HG03103 (cell line): ENCODE measurements at regions not wholly inside any gene's neighbourhood (a gene's known extent, or its start where the extent isn't known, plus 50 kb on each side); places are given as distances from the start of the nearest gene placed in this dataset.
A peak's percentile ranks its signal among the peaks of the same experiment; 100 is the strongest.

ENCODE experiments used
- ATAC-seq: cut with Tn5 transposase; IDR thresholded peaks from one replicate; pipeline ENCODE4 v1.9.1; 2021; ENCODE audit warnings: low read depth; ENCODE audit not compliant: unreplicated experiment

- ATAC-seq: no peak
Measured at GRCh38 chr6:40973304-40973703, 65.7 kb downstream of the UNC5CL start.

DNA sequence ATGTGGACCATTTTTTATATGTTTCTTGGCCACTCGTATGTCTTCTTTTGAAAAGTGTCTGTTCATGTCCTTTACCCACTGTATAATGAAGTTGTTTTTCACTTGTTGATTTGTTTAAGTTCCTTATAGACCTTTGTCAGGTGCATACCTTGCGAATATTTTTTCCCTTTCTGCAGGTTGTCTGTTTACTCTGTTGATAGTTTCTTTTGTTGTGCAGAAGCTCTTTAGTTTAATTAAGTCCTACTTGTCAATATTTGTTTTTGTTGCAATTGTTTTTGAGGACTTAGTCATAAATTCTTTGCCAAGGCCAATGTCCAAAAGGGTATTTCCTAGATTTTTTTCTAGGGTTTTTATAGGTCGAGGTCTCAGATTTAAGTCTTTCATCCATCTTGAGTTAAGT, 66.2 kb downstream of the UNC5CL start:
- no peak for ATAC-seq

DNA sequence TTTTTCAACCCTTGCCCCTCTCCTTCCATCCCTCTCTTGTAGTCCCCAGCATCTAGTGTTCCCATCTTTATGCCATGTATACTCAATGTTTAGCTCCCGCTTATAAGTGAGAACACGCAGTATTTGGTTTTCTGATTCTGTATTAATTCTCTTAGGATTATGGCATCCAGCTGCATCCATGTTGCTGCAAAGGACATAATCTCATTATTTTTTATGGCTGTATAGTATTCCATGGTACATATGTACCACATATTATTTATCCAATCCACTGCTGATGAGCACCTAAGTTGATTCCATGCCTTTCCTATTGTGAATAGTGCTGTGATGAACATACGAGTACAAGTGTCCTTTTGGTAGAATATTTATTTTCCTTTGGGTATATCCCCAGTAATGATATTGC, 66.8 kb downstream of the UNC5CL start:
- ATAC-seq: no peak

DNA sequence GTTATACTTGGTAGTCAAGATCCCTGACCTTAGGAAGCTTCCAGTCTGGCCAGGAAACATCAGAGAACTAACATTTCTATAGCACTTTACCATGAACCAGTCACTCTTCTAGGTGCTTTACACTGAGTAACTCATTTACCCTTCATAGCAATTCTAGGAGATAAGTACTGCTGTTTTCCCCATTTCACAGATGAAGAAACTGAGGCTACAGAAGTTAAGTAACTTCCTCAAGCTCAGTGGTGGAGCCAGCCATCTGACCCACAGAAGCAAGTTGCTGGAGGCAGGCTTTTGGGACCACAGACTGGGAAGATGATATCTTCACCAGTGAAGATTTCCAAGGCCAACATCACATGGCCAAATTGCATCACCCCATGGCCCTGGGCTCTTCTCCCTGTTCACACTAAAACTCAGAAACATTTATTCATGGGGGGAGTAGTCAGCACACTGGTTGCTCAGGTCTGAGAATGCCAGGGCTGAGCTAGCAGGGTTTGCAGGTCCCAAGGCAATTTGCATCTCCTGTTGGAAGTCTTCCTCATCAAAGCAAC, 70.3 kb downstream of the UNC5CL start:
- no peak for ATAC-seq

DNA sequence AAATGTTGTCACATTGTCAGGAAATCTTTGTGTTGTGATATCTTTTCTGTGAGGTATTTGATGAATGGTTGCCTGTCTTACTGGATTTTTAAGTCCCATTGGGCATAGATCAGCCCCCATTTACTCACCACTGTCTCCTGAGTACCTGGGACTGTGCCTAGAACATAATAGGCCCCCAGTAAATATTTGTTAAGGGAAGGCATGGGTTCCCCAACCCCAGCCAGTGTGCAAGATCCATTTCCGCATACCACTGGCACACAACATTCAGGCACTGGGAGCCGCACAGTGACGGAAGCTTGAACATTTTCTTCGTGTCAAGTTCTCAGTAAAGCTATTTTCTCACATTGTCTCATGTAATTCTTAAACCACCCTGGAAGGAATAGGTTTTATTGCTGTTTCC, 72.2 kb downstream of the UNC5CL start:
- no peak for ATAC-seq

DNA sequence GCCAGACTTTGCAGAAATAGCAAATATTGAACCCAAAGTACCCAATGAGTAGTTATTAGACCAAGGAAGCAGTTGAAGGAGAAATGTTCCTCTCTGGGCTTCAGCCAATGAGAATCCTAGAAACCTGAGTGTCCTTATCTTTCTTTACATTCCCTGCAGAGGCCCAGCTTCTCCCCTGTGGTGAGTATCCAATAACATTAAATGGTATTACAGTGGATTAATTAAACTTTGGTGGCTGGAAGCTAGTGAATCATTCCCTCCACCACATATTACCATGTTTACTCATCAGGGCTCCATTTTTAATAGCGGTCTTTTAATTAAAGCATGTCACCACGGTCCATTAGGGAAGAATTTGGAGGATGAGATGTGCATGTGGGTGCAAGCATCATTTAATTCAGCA, 74.0 kb downstream of the UNC5CL start:
- no peak for ATAC-seq

DNA sequence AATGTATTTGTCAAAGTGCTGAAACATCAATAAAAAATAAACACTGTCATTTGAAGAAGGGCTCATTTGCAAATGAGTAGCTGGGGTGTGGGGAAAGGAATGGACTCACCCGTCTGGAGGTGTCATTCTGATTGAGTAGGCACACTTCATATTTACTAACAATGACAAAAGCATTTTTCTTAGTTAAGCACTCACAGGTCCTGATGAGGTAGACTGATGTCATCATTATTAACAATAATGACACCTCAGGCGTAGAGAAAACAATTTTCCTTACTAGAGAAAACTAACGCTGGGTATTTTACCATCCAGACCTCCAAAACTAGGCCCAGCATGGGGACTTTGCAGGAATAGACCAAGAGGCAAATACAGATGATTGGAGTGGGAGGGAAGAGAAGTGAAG, 76.0 kb downstream of the UNC5CL start:
- no peak for ATAC-seq

- ATAC-seq: peak; percentile 82
Measured at GRCh38 chr6:40962241-40962640, 76.8 kb downstream of the UNC5CL start.

- no peak for ATAC-seq
Measured at GRCh38 chr6:40961831-40962230, 77.2 kb downstream of the UNC5CL start.

DNA sequence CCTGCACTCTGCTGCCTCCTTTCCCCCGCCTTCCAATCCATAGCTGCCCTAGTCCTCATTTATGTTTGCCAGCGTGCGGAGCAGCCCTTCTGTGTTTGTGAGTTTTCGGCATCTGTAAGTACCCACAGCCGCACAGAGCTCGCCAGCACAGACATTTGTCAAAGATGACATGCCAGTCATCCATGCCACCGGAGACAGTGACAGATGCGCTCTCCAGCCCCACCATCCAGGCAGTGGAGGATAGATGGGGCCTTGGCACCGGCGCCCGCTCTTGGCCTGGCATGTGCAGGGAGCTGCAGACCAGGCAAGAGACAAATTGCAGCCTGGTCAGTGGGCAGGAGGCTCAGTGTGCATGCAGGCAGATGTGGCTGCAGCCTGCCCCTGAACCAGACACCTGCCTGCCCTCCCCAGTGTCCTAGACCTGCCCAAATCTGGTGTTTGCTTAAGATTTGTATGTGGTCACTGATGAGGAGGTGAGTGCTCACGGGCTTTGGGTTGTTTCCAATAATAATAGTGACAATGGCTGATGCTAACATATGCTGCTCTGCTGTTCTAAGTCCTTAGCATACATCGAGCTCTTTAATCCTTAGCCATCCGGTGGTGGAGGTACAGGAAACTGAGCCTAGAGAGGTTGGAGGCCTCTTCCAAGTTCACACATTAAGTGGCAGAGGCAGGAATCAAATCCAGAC, 78.1 kb downstream of the UNC5CL start:
- ATAC-seq: no peak

DNA sequence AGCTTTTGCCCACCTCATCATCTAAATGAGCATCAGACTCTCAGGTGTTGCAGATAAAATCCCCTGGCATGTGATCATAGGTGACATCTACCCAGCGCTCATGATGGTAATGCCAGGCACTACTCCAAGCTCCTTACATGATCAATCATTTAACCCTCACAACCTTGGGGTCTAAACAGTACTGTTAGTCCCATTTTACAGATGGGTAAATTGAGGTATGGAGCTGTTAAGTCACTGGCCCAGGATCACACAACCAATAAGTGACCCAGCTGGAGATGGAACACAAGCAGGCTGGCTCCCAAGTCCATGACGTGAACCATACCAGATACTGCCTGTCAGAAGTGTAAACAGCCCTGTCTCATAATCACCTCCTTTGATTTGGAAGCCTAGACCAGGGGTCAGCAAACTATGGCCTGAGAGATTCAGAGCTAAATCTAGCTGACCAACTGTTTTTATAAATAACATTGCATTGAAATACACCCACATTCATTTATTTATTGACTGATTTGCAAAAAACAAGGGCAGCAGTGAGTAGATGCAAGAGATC, 79.2 kb downstream of the UNC5CL start:
- no peak for ATAC-seq

- no peak for ATAC-seq
Measured at GRCh38 chr6:40958738-40959137, 80.3 kb downstream of the UNC5CL start.

DNA sequence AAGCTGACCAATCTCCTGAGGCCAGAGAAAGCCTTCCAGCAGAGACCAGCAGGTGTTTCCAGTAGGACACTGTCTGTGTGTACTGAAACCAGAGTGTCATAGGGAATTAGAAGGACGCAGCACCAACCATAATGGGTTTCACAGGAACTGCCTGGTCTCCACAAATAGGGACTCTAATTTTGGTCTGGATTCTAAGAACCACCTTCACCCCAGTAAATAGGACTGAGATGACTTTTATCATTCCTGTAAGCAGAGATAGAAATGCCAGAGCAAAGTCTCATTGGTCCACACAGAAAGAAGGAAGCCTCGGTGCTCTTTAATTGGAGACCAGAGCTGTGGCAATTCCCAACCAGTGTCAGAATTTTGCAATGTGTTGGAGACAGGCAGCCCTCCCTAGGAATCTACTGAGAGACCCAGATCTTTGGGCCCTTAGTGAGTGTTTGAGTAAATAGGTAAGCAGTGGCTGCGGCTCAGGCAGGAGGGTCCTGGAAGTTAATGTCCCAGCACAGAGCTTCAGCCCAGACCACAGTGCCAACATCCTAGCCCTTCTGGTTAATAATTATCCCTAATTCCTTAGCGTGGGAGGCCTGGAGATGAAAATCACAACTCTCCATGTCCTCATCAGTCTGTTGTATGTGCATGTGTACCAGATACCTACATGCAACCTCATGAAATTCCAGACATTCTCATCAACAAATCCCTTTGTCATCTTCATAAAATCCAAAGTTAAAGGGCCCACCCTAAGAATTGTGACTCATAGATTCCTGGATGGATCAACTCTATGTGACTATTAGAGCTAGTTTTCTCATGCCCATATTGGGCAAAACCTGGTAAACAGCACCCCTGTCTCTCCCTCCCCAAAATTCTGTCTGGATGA, 81.2 kb downstream of the UNC5CL start:
- ATAC-seq: no peak

DNA sequence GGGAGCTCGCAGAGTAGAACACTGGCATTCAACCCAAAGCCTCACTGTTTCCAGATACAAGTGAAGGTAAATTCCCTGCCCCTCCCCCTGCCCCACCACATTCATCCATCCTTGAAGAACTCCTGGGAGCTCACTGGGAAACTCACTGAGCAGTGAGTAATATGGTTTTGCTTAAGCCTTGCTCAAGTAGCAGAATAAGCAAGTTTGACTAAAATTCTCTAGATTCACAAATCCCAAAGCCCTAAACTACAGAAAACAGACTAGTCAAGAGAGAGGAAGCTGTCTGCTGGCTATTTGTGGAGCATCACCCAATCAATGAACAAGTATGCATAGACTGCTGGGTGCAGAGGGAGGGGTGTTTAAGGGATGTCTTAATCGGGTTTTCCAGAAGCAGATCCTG, 82.1 kb downstream of the UNC5CL start:
- ATAC-seq: no peak

DNA sequence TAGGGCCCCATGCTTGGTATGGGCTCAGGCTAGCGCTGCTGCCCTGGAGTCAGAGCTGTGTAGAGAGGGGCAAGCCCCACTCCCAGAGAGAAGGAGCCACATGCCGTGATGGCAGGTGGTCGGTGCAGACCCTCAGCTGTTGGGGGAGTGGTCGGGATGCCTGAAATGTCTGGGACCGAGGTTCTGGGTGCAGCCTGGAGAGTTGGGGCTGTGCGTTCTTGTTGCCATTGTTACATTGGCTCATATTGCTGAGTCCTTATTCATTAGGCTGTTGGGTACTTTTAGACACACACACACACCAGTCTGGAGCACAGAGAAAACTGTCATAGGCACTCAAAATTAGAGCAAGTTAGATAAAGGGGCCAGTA, 83.9 kb downstream of the UNC5CL start:
- no peak for ATAC-seq

- ATAC-seq: no peak
Measured at GRCh38 chr6:40954446-40955177, 84.4 kb downstream of the UNC5CL start.

GRCh38 chr6:40953486-40953885, 85.5 kb downstream of the UNC5CL start:
- ATAC-seq: no peak

DNA sequence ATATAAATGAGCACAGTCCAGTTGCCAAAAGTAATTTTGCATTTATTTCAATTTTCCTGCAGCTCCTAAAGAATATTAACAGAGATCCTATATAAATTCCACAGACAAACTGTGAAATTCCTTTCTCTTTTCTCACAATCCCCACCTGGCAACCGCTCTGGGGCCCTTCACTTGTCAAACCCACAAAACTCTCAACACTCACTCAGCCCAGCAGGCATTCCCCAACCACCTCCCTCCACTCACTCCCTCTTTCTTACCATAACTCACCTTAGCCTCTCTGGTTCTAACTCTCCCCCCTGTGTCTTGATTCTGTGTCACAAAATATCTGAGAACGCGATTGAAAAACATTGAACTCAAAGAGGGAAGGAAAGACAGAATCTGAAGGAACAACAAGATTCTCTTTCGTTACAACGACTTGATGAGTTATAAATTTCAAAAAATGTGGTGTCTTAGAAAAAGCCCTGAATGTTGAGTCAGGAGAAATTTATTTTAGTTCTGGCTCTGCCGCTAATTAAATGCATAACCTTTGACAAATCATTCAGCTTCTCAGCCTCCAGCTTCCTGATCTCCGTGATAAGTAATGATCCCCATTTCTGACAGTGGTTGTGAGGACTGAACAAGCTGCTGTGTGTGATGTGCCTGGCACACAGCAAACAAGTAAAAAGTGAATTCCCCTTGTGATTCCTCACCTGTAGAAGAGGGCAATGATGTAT, 87.9 kb downstream of the UNC5CL start:
- ATAC-seq: no peak

DNA sequence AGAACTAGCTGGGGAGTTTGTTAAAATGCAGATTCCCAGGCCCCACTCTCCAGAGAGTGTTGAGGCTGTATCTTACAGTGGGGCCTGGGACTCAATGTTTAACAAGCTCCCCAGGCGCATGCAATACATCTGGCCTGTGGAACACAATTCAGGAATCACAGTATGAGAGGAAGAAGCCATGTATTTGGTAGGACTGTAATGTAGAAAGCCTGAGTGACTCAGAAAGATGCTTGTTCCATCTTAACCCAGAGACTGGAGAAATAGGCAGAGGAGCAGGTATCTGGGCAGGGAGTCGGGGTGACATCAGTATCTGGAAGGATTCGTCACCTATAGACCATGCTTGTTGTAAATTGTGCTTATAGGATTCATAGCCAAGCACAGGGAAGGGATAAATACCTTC, 90.5 kb downstream of the UNC5CL start:
- no peak for ATAC-seq

DNA sequence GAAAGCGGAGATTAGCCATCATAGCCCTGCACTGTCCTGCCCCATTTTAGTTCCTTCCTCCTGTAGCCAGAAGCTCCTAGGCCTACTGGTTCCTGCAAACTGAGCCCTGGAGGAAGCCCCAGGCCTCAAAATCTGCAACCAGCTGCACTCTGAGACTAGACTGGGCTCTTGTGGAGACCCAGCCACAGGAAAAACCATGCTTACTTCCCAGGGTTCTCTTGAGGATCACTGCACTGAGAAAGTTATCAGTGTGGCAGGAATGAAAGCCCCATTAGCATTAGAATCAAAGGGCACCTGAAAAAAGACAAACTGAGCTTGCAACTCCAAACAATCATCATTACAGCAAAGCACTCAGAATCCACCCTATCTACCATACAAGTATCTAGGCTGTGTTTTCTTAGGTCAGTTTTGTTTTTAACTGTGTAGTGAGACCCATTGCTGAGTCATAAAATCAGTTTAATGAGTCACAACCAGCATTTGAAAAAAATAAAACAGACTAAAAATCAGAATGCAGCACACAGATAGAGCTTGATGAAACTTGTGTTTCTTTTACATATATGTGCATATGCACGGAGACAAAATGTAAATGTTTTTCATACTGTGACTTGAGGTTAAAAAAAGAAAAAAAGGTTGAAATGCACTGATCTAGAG, 91.0 kb downstream of the UNC5CL start:
- no peak for ATAC-seq
